Parathyroid adenoma (tissue), 2 donors: ENCODE measurements at regions not wholly inside any gene's neighbourhood (a gene's known extent, or its start where the extent isn't known, plus 50 kb on each side); places are given as distances from the start of the nearest gene placed in this dataset.

Source experiments
- H2AFZ ChIP-seq: fragments of 300-600 bp; sonication (generic); one replicate; pipeline ENCODE4 v1.7.0; 2017; ENCODE audit warnings: antibody characterized with exemption, mild to moderate bottlenecking
- H3K27ac ChIP-seq: fragments of 300-600 bp; sonication (generic); one replicate; pipeline ENCODE4 v1.7.0; 2017
- H3K27me3 ChIP-seq: fragments of 300-600 bp; sonication (generic); one replicate; pipeline ENCODE4 v1.7.0; 2017; ENCODE audit warnings: low read length; ENCODE audit not compliant: control insufficient read depth, insufficient read depth
- H3K36me3 ChIP-seq: fragments of 300-600 bp; sonication (generic); one replicate; pipeline ENCODE4 v1.7.0; 2017; ENCODE audit warnings: low read length; ENCODE audit not compliant: control insufficient read depth, insufficient read depth
- H3K4me1 ChIP-seq: fragments of 300-600 bp; sonication (generic); one replicate; pipeline ENCODE4 v1.7.0; 2017; ENCODE audit warnings: control low read depth
- H3K4me2 ChIP-seq: fragments of 300-600 bp; sonication (generic); one replicate; pipeline ENCODE4 v1.7.0; 2017; ENCODE audit warnings: low read length
- H3K4me3 ChIP-seq: fragments of 300-600 bp; sonication (generic); one replicate; pipeline ENCODE4 v1.7.0; 2017; ENCODE audit warnings: low read depth, low read length
- H3K79me2 ChIP-seq: fragments of 300-600 bp; sonication (generic); one replicate; pipeline ENCODE4 v1.7.0; 2017; ENCODE audit warnings: control low read depth
- H3K9ac ChIP-seq: fragments of 300-600 bp; sonication (generic); one replicate; pipeline ENCODE4 v1.7.0; 2017; ENCODE audit warnings: mild to moderate bottlenecking
- H3K9me3 ChIP-seq: fragments of 300-600 bp; sonication (generic); one replicate; pipeline ENCODE4 v1.7.0; 2017; ENCODE audit warnings: low read length; ENCODE audit not compliant: control insufficient read depth
- TF ChIP-seq, protein P1 (sequence below): fragments of 300-600 bp; sonication (generic); IDR thresholded peaks from one replicate; pipeline ENCODE4 v1.7.0; 2017; ENCODE audit warnings: antibody characterized with exemption, mild to moderate bottlenecking
- donor health status: primary hyperparathyroidism.

DNA sequence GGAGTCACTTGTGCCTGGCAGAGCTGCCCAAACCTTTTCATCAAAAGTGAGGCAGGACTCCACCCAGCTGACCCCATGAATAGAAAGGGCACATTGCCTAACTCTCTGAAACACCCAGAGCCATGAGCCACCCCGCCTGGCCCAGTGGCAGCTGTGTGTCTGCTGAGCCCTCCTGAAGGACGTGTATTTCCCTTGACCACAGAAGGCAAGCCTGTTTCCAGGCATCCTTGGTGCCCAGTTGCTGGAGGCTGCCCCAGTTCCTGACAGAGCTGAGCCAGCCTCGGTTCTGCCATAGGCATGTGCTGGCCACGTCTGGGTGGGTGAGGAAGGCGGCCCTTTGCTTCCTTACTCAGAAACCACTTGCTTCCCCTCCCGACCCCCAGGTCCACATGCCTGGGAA, 124.7 kb upstream of the GLI2 start:
- H3K79me2 ChIP-seq: no peaks in the 10 kb centered on the region
- no peaks in the 10 kb centered on the region for H3K27me3 ChIP-seq
- H3K4me3 ChIP-seq: no peak overlapping the region
- no peaks in the 10 kb centered on the region for H3K4me1 ChIP-seq
- H3K9me3 ChIP-seq: no peaks in the 10 kb centered on the region
- no peak overlapping the region for H2AFZ ChIP-seq
- no peaks in the 10 kb centered on the region for H3K36me3 ChIP-seq
- no peak overlapping the region for H3K27ac ChIP-seq
- TF ChIP-seq, protein P1, sequence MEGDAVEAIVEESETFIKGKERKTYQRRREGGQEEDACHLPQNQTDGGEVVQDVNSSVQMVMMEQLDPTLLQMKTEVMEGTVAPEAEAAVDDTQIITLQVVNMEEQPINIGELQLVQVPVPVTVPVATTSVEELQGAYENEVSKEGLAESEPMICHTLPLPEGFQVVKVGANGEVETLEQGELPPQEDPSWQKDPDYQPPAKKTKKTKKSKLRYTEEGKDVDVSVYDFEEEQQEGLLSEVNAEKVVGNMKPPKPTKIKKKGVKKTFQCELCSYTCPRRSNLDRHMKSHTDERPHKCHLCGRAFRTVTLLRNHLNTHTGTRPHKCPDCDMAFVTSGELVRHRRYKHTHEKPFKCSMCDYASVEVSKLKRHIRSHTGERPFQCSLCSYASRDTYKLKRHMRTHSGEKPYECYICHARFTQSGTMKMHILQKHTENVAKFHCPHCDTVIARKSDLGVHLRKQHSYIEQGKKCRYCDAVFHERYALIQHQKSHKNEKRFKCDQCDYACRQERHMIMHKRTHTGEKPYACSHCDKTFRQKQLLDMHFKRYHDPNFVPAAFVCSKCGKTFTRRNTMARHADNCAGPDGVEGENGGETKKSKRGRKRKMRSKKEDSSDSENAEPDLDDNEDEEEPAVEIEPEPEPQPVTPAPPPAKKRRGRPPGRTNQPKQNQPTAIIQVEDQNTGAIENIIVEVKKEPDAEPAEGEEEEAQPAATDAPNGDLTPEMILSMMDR: no peak
- H3K4me2 ChIP-seq: no peak overlapping the region
- H3K9ac ChIP-seq: no peak overlapping the region

DNA sequence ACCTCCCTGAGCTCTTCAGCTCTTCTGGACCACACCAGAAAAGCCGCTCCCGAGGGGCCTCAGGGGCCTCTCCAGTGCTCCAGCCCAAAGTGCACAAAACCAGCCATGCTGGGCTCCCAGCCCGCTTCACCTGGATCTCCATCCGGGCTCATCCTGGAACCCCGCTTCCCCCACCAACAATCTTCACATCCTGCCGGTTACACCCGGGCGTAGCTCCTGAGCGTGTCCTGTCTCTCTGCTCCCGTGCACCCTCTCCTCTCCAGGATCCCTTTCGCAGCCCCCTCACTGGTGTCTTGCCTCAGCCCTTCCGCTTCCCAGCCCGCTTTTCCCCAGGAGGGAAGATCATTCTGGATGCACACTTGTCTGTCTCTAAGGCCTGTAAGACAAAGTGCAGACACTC, 123.7 kb upstream of the GLI2 start:
- H3K4me2 ChIP-seq: no peak overlapping the region
- H3K9ac ChIP-seq: no peak overlapping the region
- H3K36me3 ChIP-seq: no peaks in the 10 kb centered on the region
- no peaks in the 10 kb centered on the region for H3K4me1 ChIP-seq
- no peak overlapping the region for H3K4me3 ChIP-seq
- H2AFZ ChIP-seq: no peak overlapping the region
- H3K27me3 ChIP-seq: no peaks in the 10 kb centered on the region
- TF ChIP-seq, protein P1: no peak
- no peaks in the 10 kb centered on the region for H3K79me2 ChIP-seq
- H3K27ac ChIP-seq: no peak overlapping the region
- H3K9me3 ChIP-seq: no peaks in the 10 kb centered on the region

DNA sequence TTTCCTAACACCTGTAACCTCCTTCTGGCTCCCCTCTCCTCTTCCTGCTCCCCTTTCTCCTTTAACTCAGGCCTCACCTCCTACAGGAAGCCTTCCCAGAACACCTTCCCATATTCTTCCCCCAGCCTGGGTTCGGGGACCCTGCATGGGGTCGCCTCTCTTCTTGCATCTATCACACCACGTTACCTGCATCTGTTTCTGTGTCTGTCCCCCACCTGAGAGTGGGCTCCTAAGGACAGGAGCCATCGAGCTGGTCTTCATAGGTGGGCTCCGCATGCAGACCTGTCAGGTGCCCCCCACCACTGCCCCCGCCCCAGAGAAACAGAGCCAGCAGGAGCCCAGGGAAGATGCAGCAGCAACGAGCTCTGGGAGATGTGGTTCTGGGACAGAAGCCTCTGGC, 123.2 kb upstream of the GLI2 start:
- H3K27ac ChIP-seq: no peak overlapping the region
- TF ChIP-seq, protein P1: no peak
- H3K36me3 ChIP-seq: no peaks in the 10 kb centered on the region
- H3K27me3 ChIP-seq: no peaks in the 10 kb centered on the region
- H3K4me2 ChIP-seq: no peak overlapping the region
- H3K79me2 ChIP-seq: no peaks in the 10 kb centered on the region
- H3K4me3 ChIP-seq: no peak overlapping the region
- no peak overlapping the region for H2AFZ ChIP-seq
- H3K9me3 ChIP-seq: no peaks in the 10 kb centered on the region
- H3K9ac ChIP-seq: no peak overlapping the region
- no peaks in the 10 kb centered on the region for H3K4me1 ChIP-seq

DNA sequence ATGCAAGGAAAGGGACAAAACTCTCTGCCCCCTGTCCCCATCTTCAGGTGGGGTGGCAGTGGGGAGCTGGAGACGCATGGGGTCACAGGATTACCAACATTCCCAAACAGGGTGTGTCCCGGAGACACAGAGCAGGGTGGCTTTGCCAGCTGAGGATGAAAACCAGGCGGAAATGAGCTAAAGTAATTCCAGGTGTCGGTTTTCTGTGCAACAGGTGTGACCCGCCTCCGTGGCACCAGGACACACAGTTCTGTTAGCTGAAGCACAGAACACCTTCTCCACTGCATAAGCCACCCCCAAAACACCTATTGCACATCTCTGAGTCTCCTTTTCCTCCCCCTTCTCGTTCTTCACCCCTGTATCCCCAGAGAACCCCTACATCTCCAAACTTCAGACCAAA, 122.7 kb upstream of the GLI2 start:
- H3K4me3 ChIP-seq: no peak overlapping the region
- no peaks in the 10 kb centered on the region for H3K79me2 ChIP-seq
- no peaks in the 10 kb centered on the region for H3K9me3 ChIP-seq
- no peak overlapping the region for H2AFZ ChIP-seq
- no peaks in the 10 kb centered on the region for H3K36me3 ChIP-seq
- H3K27me3 ChIP-seq: no peaks in the 10 kb centered on the region
- TF ChIP-seq, protein P1: no peak
- H3K4me2 ChIP-seq: no peak overlapping the region
- no peak overlapping the region for H3K9ac ChIP-seq
- no peaks in the 10 kb centered on the region for H3K4me1 ChIP-seq
- H3K27ac ChIP-seq: no peak overlapping the region

DNA sequence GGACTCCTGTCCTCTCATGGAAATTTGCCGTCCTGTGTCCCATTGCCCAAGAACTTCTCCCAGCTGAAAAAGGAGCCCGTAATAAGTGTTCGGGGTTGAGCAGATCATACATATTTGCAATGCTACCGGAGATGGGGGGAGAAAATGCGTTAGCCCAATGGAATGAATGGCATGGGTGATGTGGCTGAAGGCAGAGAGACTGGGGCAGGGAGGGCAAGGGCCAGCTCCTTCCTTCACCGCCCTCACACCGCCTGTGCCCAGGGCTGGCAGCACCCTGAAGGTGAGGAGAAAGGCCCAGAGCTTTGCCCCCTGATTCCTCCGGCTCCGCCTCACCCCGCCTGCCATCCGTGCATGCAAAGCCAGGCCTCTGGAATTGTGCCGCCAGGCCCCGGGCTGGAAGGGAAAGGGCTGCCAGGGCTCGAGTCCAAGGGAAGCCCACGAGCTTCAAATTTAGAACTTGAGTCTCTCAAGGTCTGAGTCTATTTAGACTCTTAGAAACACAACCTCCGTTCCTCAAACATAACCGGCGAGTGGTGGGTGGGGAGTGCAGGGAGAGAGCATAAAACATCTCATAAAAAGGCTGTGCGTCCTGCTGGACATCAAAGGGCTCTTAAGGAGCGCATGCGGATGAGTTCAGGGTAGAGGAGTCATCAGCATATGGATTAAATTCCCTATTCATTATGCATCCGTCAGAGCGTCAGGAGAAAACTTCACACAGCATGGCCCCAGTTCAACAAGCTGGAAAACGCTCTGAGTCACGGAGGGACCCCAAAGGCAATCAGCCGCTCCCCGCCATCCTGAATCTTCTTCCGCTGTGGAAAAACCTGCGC, 121.7 kb upstream of the GLI2 start:
- H3K4me3 ChIP-seq: no peak overlapping the region
- H3K79me2 ChIP-seq: no peaks in the 10 kb centered on the region
- H3K4me2 ChIP-seq: no peak overlapping the region
- no peaks in the 10 kb centered on the region for H3K36me3 ChIP-seq
- no peaks in the 10 kb centered on the region for H3K4me1 ChIP-seq
- no peaks in the 10 kb centered on the region for H3K9me3 ChIP-seq
- no peaks in the 10 kb centered on the region for H3K27me3 ChIP-seq
- no peak overlapping the region for H3K9ac ChIP-seq
- TF ChIP-seq, protein P1: no peak
- H2AFZ ChIP-seq: no peak overlapping the region
- no peak overlapping the region for H3K27ac ChIP-seq
